Muscle of back (tissue), 3 donors: ENCODE measurements at regions not wholly inside any gene's neighbourhood (a gene's known extent, or its start where the extent isn't known, plus 50 kb on each side); places are given as distances from the start of the nearest gene placed in this dataset.
"Not testable (repeated sequence)": the region's sequence is repeated elsewhere in the genome, so short reads cannot be mapped to it uniquely, and the experiment has no call there.

ENCODE experiments used
- DNase-seq, 3 donors: peaks; one replicate each; pipeline versions ENCODE4 v3.0.0 to v3.0.0-alpha.2; 2013

DNA sequence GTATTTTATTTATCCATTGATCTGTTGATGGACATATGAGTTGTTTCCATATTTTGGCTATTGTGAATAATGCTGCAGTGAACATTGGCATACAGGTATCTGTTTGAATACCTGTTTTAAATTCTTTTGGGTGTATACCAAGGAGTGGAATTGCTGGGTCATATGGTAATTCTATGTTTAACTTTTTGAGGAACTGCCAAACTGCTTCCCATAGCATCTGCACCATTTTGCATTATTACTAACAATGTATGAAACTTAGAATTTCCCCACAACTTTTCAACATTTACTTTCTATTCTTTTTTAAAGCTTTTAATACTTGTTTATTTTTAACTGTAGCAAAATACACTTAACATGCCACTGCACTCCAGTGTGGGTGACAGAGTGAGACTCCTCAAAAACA, 57.0 kb upstream of the MSN start:
- DNase-seq: no peak

DNA sequence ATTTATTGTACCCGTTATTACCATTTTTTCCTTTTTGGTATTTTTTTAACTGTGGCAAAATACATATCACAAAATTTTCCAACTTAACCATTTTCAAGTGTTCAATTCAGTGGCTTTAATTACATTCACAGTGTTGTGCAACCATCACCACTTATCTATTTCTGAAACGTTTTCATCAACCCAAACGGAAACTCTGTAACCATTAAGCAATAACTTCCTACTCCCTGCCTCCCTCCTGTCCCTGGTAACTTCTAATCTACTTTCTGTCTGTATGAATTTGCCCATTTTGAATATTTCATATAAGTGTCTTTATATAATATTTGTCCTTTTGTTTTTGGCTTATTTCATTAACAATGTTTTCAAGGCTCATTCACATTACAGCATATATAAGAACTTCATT, 57.4 kb upstream of the MSN start:
- DNase-seq: no peak

DNA sequence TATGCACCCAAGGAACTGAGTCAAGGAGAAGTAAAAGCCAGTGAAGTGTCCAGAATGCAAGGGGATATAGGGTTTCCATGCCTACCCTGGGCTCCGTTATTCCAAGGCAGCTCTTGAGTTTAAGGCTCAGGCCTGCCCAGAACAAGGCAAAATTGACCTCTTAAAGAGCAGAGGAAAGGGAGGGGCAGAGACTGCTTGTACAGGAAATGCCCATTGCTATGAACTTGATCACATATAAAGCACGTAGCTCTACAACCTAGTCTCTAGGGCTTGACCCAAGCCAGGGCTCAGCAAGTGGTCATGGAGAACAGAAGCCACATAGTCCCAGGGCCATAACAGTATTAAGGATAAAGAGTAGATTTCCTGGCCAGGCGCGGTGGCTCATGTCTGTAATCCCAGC, 58.2 kb upstream of the MSN start:
- no peak for DNase-seq

DNA sequence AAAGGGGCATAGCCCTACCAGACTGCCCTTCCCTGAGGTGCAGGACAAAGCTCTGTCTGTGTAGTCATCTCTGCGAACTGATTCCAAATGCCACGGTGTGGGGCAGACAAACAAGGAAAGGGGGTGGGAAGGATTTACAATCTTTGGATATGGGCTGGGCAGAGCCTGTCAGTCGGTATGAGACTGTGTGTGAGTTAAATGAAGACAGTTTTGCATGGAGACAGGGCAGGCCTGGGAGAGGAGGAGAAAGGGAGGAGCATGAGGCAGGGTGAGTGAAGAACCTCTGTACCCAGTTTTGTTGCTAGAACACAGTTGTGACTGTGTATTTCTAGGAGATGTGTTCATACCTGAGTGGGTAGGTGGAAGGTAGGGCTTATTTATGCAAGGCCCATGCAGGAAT, 59.4 kb upstream of the MSN start:
- DNase-seq: no peak

DNA sequence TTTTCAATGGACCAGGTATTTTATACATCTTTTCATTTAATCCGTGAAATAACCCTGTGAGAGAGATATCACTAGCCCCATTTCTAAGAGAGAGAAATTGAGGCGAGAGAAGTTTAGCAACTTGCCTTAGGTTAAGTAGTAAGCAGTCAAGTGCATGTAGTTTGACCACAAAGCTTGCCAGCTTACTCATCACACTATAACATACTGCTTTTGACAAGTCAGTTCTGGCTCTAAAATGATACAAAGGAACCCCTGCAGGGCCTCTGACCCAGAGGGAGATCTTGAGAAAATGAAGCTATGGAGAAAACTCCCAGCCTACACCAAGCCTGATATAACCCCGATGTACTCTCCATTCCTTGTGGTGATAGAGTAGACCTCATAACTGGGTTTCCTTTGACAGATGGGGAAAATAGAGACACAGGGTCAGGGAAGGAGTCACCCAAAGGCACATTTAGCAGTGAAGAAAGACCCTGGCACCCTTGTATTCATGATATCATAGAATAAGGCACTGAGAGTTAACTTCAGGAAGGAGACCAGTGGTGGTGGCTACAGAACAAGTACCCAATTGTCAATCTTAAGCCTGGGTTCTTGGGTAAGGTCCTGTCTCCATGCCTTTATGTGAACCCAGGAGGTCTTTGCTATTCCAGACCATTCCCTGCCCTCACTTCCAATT, 60.2 kb upstream of the MSN start:
- DNase-seq: no peak

DNA sequence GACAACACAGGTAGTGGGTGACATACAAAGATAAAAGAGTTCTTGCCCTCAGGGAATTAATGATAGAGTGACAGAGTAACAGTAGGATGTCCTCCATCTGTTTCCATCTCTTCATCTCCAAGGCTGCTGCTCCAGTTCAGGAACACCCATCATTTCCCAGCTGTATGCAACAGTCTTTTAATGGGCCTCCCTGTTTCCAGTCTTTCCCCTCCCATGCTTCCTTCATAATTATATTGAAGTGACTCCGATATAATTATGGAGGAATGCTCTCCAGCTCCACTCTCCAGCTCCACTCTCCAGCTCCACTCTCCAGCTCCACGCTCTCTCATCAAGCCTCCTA, 65.3 kb upstream of the MSN start:
- DNase-seq: no peak

DNA sequence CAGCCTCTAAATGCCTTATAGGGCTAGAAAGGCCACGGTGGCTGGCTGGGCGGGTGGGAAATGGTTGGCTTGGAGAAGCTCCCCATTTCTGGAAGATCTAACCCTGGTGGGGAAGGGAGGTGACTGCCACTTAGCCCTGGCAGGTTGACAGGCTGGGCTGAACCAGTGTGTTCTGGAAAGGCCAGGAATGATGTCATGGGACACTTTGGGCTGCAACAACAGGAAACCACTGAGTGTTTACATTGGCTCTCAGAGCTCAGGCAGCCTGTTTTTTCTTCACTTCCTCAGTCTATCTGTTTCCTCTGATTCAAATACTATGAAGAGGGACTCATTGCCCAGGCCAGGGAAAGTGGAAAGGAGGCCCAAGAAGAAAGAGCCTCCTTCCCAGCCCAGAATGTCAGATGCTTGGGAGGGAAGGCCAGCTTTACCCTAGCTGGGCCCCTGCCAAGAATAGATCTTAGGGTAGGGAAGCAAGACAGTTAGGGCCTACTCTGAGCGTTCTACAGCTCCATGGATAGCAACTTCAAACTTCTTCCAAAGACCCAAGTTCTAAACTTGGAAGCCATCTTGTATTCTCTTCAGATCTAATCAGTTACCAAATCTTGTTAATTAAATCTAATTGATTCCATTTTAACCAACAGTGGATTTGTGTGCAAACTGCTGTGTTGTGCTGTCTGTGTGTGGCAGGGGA, 65.8 kb upstream of the MSN start:
- DNase-seq: peak; percentile 59 to 67 (median 65)

DNA sequence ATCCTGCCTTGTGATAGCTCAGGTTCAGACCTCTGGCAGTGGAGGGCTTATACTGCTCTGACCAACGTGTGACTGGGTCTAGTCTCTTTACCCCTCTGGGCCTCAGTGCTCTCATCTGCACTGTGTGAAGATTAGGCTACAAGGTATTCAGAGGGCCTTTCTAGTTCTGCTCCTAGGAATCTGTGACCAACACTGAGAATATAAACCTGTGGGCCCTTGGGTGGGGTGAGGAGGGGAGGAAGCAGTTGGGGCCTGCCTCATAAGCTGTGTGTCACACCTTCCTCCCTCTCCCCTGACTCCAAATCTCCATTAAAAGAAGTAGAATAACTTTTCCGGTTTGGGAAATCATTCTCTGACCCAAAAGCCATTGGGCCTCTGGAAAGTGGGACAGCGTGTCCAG, 66.3 kb upstream of the MSN start:
- no peak for DNase-seq

DNA sequence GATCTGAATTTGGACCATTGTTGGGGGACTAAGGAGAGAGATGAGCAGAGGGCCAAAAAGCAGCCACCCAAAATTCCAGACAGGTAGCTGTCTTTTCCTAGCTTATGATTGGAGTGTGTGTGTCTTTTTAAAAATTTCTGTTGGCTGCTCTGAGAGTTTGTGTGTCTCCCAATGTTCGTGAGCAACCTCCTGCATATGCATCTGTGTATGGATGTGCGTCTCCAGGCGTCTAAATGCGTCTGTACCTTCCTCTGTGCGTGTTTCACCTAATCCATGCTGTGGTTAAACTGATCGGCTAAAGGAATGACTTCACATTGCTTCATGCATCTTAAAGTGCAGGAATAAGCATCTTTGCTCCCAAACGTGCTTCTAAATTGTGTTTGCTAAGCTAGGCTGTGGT, 65.5 kb upstream of the LAS1L start:
- DNase-seq: no peak

DNA sequence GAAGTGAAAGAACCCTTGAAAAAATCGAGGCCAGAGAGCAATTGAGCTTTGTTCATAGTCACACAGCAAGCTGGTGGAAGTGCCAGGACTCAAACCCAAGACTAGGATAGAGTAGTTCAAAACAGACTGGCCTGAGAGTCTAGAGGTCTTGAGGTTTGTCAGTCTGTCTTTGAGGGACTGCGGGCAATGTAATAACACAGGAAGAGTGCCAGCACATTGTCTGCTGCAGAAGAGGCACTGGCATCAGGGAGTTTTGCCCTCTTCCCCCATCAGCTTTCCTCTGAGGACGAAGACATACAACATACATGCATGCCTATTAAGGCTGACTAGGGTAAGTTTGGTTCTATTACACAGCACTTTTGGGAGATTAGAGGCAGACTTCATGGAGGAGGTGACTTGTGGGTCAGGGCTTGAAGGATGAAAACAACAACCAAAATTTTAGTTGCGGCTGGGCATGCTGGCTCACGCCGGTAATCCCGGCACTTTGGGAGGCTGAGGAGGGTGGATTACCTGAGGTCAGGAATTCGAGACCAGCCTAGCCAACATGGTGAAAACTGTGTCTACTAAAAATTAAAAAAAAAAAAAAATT, 64.1 kb upstream of the LAS1L start:
- DNase-seq: no peak

DNA sequence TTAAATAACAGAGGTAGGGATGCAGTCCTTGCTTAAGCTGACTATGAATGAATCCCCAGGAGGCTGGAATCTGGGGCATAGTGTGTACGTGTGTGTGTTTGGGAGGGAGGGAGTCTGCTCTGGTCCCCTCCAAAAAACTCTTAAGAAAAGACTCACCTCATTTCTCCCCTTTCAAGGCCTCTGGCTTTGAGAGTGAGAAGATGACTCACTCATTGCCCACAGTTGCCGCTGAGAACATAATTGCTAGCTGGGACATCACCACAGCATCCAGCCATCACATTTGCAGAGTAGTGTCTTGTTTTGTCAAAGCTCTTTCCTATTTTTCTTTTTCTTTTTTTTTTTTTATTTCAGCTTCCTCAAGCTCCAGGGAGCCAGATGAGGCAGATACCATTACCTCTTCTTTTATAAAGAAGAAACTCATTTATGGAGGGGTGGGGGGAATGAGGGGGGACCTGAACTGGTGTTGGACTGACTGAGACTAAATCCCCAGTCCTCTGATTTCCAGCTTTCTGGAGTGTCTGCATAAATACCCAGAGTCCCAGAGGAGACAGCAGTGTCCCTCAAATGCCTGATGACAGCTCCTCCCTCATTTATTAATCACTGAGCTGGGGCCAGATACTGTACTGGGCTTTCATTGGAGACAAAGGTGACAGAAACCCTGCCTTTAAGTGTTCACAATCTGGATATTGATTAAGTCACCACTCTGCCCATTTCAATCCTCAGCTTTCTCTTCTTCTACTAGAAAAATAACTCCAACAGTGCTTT, 61.9 kb upstream of the LAS1L start:
- DNase-seq: no peak

DNA sequence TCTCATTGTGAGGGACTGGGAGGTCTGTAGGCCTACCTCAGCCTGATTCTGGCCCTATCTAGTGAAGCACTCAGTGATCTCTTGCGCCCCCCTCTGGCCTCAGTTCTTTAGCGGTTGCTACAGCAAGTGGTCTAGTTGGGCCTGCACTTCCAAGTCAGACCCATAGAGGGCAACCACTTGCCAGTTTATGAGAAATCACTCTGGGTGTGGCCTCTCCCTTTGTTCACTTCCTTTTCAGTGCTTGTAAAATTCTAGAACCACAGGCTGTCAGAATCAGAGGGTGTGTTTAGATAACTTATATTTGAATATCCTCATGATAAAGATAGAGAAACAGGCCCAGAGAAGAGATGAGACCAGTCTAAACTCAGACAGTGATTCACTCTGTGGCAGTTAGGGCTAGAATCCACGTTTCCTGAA, 60.9 kb upstream of the LAS1L start:
- DNase-seq: peak; percentile 86 to 92 (median 87)

DNA sequence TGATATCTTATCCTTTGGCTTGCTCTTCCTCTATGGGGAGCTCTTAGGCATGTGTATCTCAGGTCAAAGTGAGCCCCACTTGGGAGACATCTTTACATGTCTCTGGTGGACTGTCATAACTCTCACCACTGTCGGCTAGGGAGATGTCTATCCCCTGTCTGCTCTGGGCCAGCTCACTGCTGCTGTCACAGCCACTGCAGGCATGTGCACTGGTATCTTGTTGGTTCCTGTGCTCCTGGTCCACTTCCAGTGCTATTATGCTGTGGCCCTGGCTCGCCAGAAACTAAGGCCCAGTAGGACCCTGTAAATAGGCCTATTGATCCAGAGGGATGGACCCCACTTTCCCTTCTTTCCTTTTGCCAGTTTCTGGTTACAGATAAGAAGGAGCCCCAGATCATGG, 56.6 kb upstream of the LAS1L start:
- DNase-seq: no peak

DNA sequence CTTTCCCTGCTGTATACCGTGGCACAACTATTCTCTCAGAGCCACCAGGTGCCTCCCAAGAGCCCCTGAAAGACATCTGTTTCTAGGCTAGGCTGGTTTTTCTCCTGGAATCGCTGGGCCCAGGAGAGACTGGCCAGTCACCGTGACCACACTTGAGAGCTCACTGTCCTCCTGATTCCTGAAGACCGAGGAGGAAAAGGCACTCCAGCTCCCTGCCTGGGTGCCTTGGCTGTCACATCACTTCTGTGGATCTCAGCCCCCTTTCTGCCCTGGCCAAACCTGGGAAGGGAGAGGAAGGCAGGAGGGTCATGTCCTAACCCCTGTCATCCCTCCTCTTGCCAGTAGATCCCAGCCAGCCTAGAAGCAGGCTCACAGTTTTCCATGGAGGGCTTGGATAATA, 54.7 kb upstream of the LAS1L start:
- DNase-seq: no peak

DNA sequence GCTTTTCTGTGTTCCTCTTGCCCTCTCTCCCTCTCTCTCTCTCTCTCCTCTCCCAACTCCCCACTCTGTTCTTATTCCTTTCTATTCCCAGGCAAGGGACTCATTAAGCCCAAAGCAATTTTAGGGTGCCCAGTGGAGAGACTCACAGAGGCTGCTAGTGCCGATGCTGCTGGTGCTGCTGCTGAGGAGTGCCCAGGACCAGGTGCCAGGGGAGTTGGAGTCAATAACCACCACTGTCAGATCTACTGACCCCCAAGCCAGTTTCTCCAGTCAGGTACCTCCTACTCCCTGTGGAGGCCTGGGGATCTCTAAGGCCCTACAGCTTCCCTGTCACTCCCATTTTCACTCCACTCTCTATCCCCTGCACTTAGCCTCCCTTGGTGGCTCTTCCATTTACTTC, 54.2 kb upstream of the LAS1L start:
- no peak for DNase-seq

DNA sequence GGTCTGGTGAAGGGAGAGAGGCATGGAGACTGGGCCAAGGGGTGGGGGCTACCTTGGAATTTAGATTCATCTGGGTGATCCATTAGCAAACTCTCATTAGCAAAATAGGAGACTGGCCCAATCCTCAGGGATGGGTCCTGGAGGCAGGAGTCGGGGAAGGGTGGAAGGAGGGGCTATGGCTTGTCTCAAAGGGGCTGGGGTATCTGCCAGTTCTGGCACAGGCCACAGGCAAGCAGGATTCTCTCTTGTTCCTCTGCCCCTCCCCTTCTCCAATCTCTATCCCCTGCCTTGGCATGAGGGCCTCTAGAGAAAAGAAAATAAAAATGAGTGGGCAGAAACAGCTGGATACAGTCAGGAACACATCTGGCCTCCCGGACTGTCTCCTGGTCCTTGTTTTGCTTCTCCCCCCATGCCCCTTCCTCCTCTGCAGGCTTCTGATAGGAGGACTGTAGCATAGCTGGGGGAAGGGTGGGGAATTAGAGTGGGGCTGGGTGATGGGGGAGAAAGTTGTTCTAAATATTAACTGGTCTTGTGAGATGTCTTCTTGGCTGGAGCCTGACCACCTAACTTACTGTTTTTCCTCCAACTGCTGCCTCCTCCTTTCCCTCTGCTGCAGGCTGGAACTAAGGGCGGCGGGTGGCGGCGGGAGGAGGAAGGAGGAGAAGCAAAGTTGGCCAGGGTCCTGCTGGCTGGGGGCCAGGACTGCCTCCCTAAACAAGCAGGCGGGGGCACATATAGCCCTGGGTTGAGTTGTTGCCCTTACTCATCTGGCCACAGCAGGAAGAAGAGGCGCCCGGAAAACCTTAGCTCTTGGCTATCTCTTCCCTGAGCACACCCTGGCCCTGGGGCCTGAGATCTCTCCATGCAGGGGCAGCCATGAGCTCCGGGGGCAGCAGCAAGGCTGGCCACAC, 53.3 kb upstream of the LAS1L start:
- peak in 2 of 3 donors; percentile 52 to 74 for DNase-seq

DNA sequence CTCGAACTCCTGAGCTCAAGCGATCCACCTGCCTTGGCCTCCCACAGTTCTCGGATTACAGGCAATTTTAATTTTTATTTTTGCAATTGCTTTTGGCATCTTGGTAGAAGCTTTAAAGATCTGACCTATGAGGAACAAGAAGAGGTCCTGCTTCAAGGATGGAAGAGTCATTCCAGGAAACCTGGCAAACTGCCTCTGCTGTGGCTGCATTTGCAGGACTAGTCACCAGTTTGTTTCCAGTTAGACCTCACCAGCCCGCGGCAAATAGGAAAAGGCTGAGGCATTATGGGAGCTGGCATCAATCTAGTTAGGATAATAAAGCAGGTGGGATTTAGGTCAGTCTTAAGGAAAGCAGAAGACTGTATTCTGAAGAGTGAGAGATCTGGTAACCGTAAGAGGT, 51.9 kb upstream of the LAS1L start:
- DNase-seq: no peak

DNA sequence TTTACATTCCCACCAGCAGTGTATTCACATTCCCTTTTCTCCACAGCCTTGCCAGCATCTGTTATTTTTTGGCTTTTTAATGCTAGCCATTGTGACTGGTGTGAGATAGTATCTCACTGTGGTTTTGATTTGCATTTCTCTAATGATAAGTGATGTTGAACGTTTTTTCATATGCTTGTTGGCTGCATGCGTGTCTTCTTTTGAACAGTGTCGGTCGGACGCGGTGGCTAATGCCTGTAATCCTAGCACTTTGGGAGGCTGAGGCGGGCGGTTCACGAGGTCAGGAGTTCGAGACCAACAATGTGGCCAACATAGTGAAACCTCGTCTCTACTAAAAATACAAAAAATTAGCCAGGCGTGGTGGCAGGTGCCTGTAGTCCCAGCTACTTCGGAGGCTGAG, 50.6 kb upstream of the LAS1L start:
- not testable (repeated sequence) for DNase-seq
